ENCODE measurements at regions not wholly inside any gene's neighbourhood (a gene's known extent, or its start where the extent isn't known, plus 50 kb on each side); places are given as distances from the start of the nearest gene placed in this dataset.

- TF ChIP-seq CTCF (conservative IDR thresholded peaks at IDR 0.05; ENCODE audit: low read depth, low read length) = no peak
- H3K4me3 ChIP-seq (ENCODE audit: low read length) = no peak overlapping the region
- no peak for DNase-seq (ENCODE audit: low read depth)
Measured at GRCh38 chr4:147355032-147355656, 125.8 kb upstream of the EDNRA start.

- no peak for DNase-seq (ENCODE audit: low read depth)
- no peak overlapping the region for H3K4me3 ChIP-seq (ENCODE audit: low read length)
- no peak for TF ChIP-seq CTCF (conservative IDR thresholded peaks at IDR 0.05; ENCODE audit: low read depth, low read length)
Measured at GRCh38 chr4:147355847-147356246, 125.0 kb upstream of the EDNRA start.

- H3K4me3 ChIP-seq (ENCODE audit: low read length) = no peak overlapping the region
- no peak for DNase-seq (ENCODE audit: low read depth)
- no peak for TF ChIP-seq CTCF (conservative IDR thresholded peaks at IDR 0.05; ENCODE audit: low read depth, low read length)
Measured at GRCh38 chr4:147360301-147360700, 120.6 kb upstream of the EDNRA start.

GRCh38 chr4:147361726-147362125, 119.2 kb upstream of the EDNRA start:
- no peak overlapping the region for H3K4me3 ChIP-seq (ENCODE audit: low read length)
- peak; percentile 77 for DNase-seq (ENCODE audit: low read depth)
- no peak for TF ChIP-seq CTCF (conservative IDR thresholded peaks at IDR 0.05; ENCODE audit: low read depth, low read length)

GRCh38 chr4:147362938-147363337, 118.0 kb upstream of the EDNRA start:
- DNase-seq (ENCODE audit: low read depth) = no peak
- H3K4me3 ChIP-seq (ENCODE audit: low read length) = no peak overlapping the region
- no peak for TF ChIP-seq CTCF (conservative IDR thresholded peaks at IDR 0.05; ENCODE audit: low read depth, low read length)

GRCh38 chr4:147363514-147363913, 117.4 kb upstream of the EDNRA start:
- no peak for TF ChIP-seq CTCF (conservative IDR thresholded peaks at IDR 0.05; ENCODE audit: low read depth, low read length)
- H3K4me3 ChIP-seq (ENCODE audit: low read length) = no peak overlapping the region

GRCh38 chr4:147365396-147365795, 115.5 kb upstream of the EDNRA start:
- no peak overlapping the region for H3K4me3 ChIP-seq (ENCODE audit: low read length)
- no peak for TF ChIP-seq CTCF (conservative IDR thresholded peaks at IDR 0.05; ENCODE audit: low read depth, low read length)
- no peak for DNase-seq (ENCODE audit: low read depth)

More at GRCh38 chr4:147363514-147363913, 117.4 kb upstream of the EDNRA start:
- DNase-seq (ENCODE audit: low read depth) = no peak

Data from retinal pigment epithelial cell (primary cell).